IMR-90 (cell line): ENCODE measurements at regions not wholly inside any gene's neighbourhood (a gene's known extent, or its start where the extent isn't known, plus 50 kb on each side); places are given as distances from the start of the nearest gene placed in this dataset.

Experiments used
- ATAC-seq: fragments of 200-7000 bp; cut with Tn5 transposase; 2 replicates; pipeline ENCODE4 v1.9.1; 2020; ENCODE audit warnings: low read depth, mild to moderate bottlenecking, moderate library complexity
- BruUV-seq: library from RNA; stranded (reverse); fragments of 400-500 nt; replicated peaks from 2 replicates; lab custom pipeline; 2021; lab: Mats Ljungman, UMichigan
- CTCF ChIA-PET: fragments of 300-600 bp; formaldehyde crosslinking; extraction: SDS; loops from one replicate; lab custom pipeline; 2021; ENCODE audit warnings: antibody characterized with exemption; lab: Yijun Ruan, JAX
- POLR2A ChIA-PET: fragments of 300-600 bp; sonication (Branson Sonifier 250); formaldehyde crosslinking; loops from one replicate; lab custom pipeline; 2022; ENCODE audit warnings: antibody characterized with exemption; ENCODE audit not compliant: unreplicated experiment; lab: Charles Lee
- DNase-seq: peaks from one replicate; pipeline ENCODE4 v3.0.0; 2013
- H2AFZ ChIP-seq: replicated peaks from 2 replicates; pipeline ENCODE3; 2013; ENCODE audit warnings: low read length, mild to moderate bottlenecking; ENCODE audit not compliant: poor library complexity
- H2AK5ac ChIP-seq: 2 replicates; pipeline ENCODE4 v1.6.1; 2013; ENCODE audit warnings: low read depth, low read length, inconsistent platforms
- H2AK9ac ChIP-seq: replicated peaks from 2 replicates; pipeline ENCODE3; 2013; ENCODE audit warnings: mild to moderate bottlenecking, low read depth, low read length, moderate library complexity; ENCODE audit not compliant: poor library complexity
- H2BK120ac ChIP-seq: 2 replicates; pipeline ENCODE4 v1.6.1; 2013; ENCODE audit warnings: low read depth, low read length, inconsistent platforms
- H2BK15ac ChIP-seq: 3 replicates; pipeline ENCODE4 v1.6.1; 2013; ENCODE audit warnings: low read depth, low read length, inconsistent platforms
- H2BK20ac ChIP-seq: 2 replicates; pipeline ENCODE4 v1.6.1; 2013; ENCODE audit warnings: low read depth, mild to moderate bottlenecking, inconsistent platforms, low read length, moderate library complexity
- H2BK5ac ChIP-seq: 2 replicates; pipeline ENCODE4 v1.6.1; 2013; ENCODE audit warnings: mild to moderate bottlenecking, low read depth, low read length, inconsistent platforms; ENCODE audit not compliant: poor library complexity, severe bottlenecking
- H3K14ac ChIP-seq: replicated peaks from 2 replicates; pipeline ENCODE4 v1.6.1; 2013; ENCODE audit warnings: low read depth, low read length, inconsistent platforms
- H3K18ac ChIP-seq: 2 replicates; pipeline ENCODE4 v1.6.1; 2013; ENCODE audit warnings: low read depth, low read length, control low read depth
- H3K23ac ChIP-seq: 2 replicates; pipeline ENCODE4 v1.6.1; 2013; ENCODE audit warnings: low read depth, low read length, inconsistent platforms
- H3K27ac ChIP-seq: 2 replicates; pipeline ENCODE4 v1.5.1; 2013; ENCODE audit warnings: mild to moderate bottlenecking, control low read depth, low read length; ENCODE audit not compliant: insufficient read depth
- H3K27me3 ChIP-seq: 2 replicates; pipeline ENCODE4 v1.6.1; 2013; ENCODE audit warnings: low read length; ENCODE audit not compliant: control insufficient read depth, insufficient read depth
- H3K36me3 ChIP-seq: 2 replicates; pipeline ENCODE4 v1.6.1; 2013; ENCODE audit warnings: low read length, mixed read lengths; ENCODE audit not compliant: control insufficient read depth, insufficient read depth
- H3K4ac ChIP-seq: 2 replicates; pipeline ENCODE4 v1.6.1; 2013; ENCODE audit warnings: low read depth, low read length, inconsistent platforms
- H3K4me1 ChIP-seq: 2 replicates; pipeline ENCODE4 v1.6.1; 2013; ENCODE audit warnings: low read length, mixed read lengths; ENCODE audit not compliant: control insufficient read depth, insufficient read depth
- H3K4me2 ChIP-seq: 2 replicates; pipeline ENCODE4 v1.6.1; 2013; ENCODE audit warnings: low read depth, mild to moderate bottlenecking, control low read depth, low read length, moderate library complexity
- H3K4me3 ChIP-seq: 2 replicates; pipeline ENCODE4 v1.5.1; 2013; ENCODE audit warnings: low read depth, mild to moderate bottlenecking, control low read depth, low read length, moderate library complexity; ENCODE audit not compliant: insufficient read depth
- H3K56ac ChIP-seq: 2 replicates; pipeline ENCODE4 v1.6.1; 2013; ENCODE audit warnings: low read length, inconsistent platforms; ENCODE audit not compliant: insufficient read depth; ENCODE audit errors: extremely low read depth
- H3K79me1 ChIP-seq, 2 experiments: 2 replicates each; pipeline ENCODE4 v1.6.1; 2013; ENCODE audit warnings: low read length in 2 of 2, inconsistent platforms in 1 of 2, low read depth in 1 of 2
- H3K9ac ChIP-seq: 2 replicates; pipeline ENCODE4 v1.6.1; 2013; ENCODE audit warnings: low read depth, low read length, control low read depth
- H3K9me1 ChIP-seq: 2 replicates; pipeline ENCODE4 v1.6.1; 2013; ENCODE audit warnings: low read length, inconsistent platforms; ENCODE audit not compliant: insufficient read depth
- H3K9me3 ChIP-seq: 2 replicates; pipeline ENCODE4 v1.6.1; 2013; ENCODE audit warnings: low read length; ENCODE audit not compliant: control insufficient read depth, insufficient read depth
- H4K20me1 ChIP-seq: 2 replicates; pipeline ENCODE4 v1.6.1; 2013; ENCODE audit warnings: low read length, inconsistent platforms; ENCODE audit not compliant: insufficient read depth
- H4K5ac ChIP-seq: 2 replicates; pipeline ENCODE4 v1.6.1; 2013; ENCODE audit warnings: mild to moderate bottlenecking, low read depth, low read length, control low read depth
- H4K8ac ChIP-seq, 2 experiments: 2 replicates each; pipeline ENCODE4 v1.6.1; 2013; ENCODE audit warnings: low read depth in 2 of 2, low read length in 2 of 2, control low read depth in 1 of 2, inconsistent platforms in 1 of 2
- H4K91ac ChIP-seq: 2 replicates; pipeline ENCODE4 v1.6.1; 2013; ENCODE audit warnings: low read depth, low read length, inconsistent platforms; ENCODE audit not compliant: insufficient read depth
- BHLHE40 ChIP-seq: fragments of 150-350 bp; IDR thresholded peaks from 2 replicates; pipeline ENCODE4 v1.6.1; 2016; ENCODE audit warnings: mild to moderate bottlenecking, low read depth, low read length
- CHD1 ChIP-seq: IDR thresholded peaks from 2 replicates; pipeline ENCODE4 v1.6.1; 2012; ENCODE audit warnings: low read depth, low read length, improper control_type of control experiment
- CTCF ChIP-seq: conservative IDR thresholded peaks from 2 replicates; pipeline ENCODE4 v1.5.1; 2012; ENCODE audit warnings: mild to moderate bottlenecking, low read depth, low read length, improper control_type of control experiment
- ELK1 ChIP-seq: fragments of 150-350 bp; IDR thresholded peaks from 2 replicates; pipeline ENCODE4 v1.6.1; 2016; ENCODE audit warnings: low read depth, mild to moderate bottlenecking, low read length, moderate library complexity, borderline replicate concordance
- FOS ChIP-seq: fragments of 150-350 bp; IDR thresholded peaks from 2 replicates; pipeline ENCODE4 v1.6.1; 2016; ENCODE audit warnings: low read depth, low read length
- MAZ ChIP-seq: IDR thresholded peaks from 2 replicates; pipeline ENCODE4 v1.6.1; 2012; ENCODE audit warnings: low read depth, mild to moderate bottlenecking, low read length, improper control_type of control experiment, moderate library complexity, borderline replicate concordance
- MXI1 ChIP-seq: IDR thresholded peaks from 2 replicates; pipeline ENCODE4 v1.6.1; 2012; ENCODE audit warnings: low read depth, mild to moderate bottlenecking, low read length, moderate library complexity, borderline replicate concordance
- NFE2L2 ChIP-seq: fragments of 150-350 bp; IDR thresholded peaks from 2 replicates; pipeline ENCODE4 v1.6.1; 2016; ENCODE audit warnings: low read depth, mild to moderate bottlenecking, low read length
- RAD21 ChIP-seq: IDR thresholded peaks from 2 replicates; pipeline ENCODE4 v1.6.1; 2012; ENCODE audit warnings: low read length, improper control_type of control experiment
- RCOR1 ChIP-seq: IDR thresholded peaks from 2 replicates; pipeline ENCODE4 v1.6.1; 2012; ENCODE audit warnings: mild to moderate bottlenecking, low read length, improper control_type of control experiment; ENCODE audit not compliant: insufficient replicate concordance
- RFX5 ChIP-seq: IDR thresholded peaks from 2 replicates; pipeline ENCODE4 v1.8.0; 2012; ENCODE audit warnings: low read depth, mild to moderate bottlenecking, low read length, moderate library complexity
- SMC3 ChIP-seq: fragments of 150-350 bp; IDR thresholded peaks from 2 replicates; pipeline ENCODE4 v1.6.1; 2016; ENCODE audit warnings: low read depth, mild to moderate bottlenecking, antibody characterized with exemption, low read length, moderate library complexity
- WGBS, 2 experiments: methylation state at CpG; one replicate each; pipeline versions ENCODE4 v1.1.5 to v1.1.7; 2013; ENCODE audit warnings: missing lambda C conversion rate in 2 of 2; ENCODE audit not compliant: insufficient read length in 1 of 2; ENCODE audit errors: extremely low coverage in 2 of 2; 5-methylcytosine and 5-hydroxymethylcytosine counted together
- dilution Hi-C: fragments of 300-500 bp; cut with HindIII; formaldehyde crosslinking; loops from one replicate; pipeline ENCODE4 v1.14.3; 2018; ENCODE audit warnings: low sequenced_read_pairs; ENCODE audit not compliant: unreplicated experiment
- in situ Hi-C: fragments of 300-500 bp; cut with MboI; formaldehyde crosslinking; loops from 3 replicates; pipeline ENCODE4 v1.14.3; 2019; ENCODE audit warnings: low sequenced_read_pairs, inconsistent platforms, mixed read lengths
- intact Hi-C: fragments of 100-400 bp; cut with micrococcal nuclease; formaldehyde crosslinking; loops from 2 replicates; pipeline ENCODE4 v1.10.0; 2022
- TF ChIP-seq, protein P1 (sequence below): fragments of 150-350 bp; IDR thresholded peaks from 2 replicates; pipeline ENCODE4 v1.6.1; 2017; ENCODE audit warnings: mild to moderate bottlenecking, antibody characterized with exemption, low read length, low read depth

DNA sequence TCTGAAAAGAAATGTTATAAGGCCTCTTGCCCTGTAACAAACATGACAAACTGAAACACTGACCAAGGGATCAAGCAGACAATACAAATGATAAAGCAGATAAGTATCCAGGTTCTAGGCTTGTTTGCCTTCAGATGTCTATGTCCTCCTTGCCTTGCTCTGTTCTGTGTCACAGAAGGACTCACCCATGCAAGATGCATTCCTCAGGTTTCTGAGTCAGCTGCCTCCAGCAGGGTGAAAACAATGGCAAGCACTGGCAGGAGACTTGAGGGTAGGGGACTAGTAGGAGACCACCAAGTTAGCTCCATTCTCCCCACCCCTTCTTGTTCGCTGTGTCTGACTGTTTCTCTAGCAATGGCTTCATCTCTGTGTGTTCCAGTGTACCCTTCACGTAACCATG, 76.6 kb upstream of the CXXC4 start:
- Histone ChIP-seq H3K56ac (no peak overlapping the region), H4K91ac (no peak overlapping the region), H2BK15ac (no peak overlapping the region), H3K4me3 (no peak overlapping the region), H2BK5ac (no peak overlapping the region), H4K8ac (no peak overlapping the region), H3K36me3 (no peaks in the 10 kb centered on the region), H3K9me3 (peaks cover 8% of the 10 kb centered on the region), H3K4me1 (no peaks in the 10 kb centered on the region), H3K4ac (no peak overlapping the region), H4K20me1 (no peaks in the 10 kb centered on the region), H2AK5ac (no peak overlapping the region), H3K14ac (no peak overlapping the region), H2AK9ac (no peak overlapping the region), H3K27me3 (no peaks in the 10 kb centered on the region), H4K5ac (no peak overlapping the region), H3K9ac (no peak overlapping the region), H3K4me2 (no peak overlapping the region), H2AFZ (no peak overlapping the region), H3K23ac (no peak overlapping the region), H2BK120ac (no peak overlapping the region), H3K9me1 (no peaks in the 10 kb centered on the region), H3K27ac (no peak overlapping the region), H3K18ac (no peak overlapping the region), H2BK20ac (no peak overlapping the region), H3K79me1 (no peaks in the 10 kb centered on the region)
- dilution Hi-C loops: no loop called here
- ATAC-seq (no peak), DNase-seq (no peak)
- ChIA-PET CTCF (no interaction called here), POLR2A (no interaction called here)
- in situ Hi-C loops: no loop called here
- no TSS peak for BruUV-seq
- no peak for TF ChIP-seq ELK1
- TF ChIP-seq, protein P1, sequence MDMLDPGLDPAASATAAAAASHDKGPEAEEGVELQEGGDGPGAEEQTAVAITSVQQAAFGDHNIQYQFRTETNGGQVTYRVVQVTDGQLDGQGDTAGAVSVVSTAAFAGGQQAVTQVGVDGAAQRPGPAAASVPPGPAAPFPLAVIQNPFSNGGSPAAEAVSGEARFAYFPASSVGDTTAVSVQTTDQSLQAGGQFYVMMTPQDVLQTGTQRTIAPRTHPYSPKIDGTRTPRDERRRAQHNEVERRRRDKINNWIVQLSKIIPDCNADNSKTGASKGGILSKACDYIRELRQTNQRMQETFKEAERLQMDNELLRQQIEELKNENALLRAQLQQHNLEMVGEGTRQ: no peak
- TF ChIP-seq MXI1: no peak
- no peak for TF ChIP-seq CHD1
- no peak for TF ChIP-seq CTCF
- TF ChIP-seq SMC3: no peak
- no peak for TF ChIP-seq NFE2L2
- no peak for TF ChIP-seq RCOR1
- TF ChIP-seq RFX5: no peak
- no peak for TF ChIP-seq RAD21
- TF ChIP-seq MAZ: no peak
- TF ChIP-seq BHLHE40: no peak
- TF ChIP-seq FOS: no peak
- intact Hi-C loops: no loop called here
- no CpG with 5 or more reads among the region's 2 CpGs for WGBS, 2 experiments
